Stimulated activated CD8-positive, alpha-beta memory T cell treated with anti-CD3 and anti-CD28 coated beads, Interleukin-7, amount 100 ng/mL, for 4 hours (primary cell): ENCODE measurements at regions not wholly inside any gene's neighbourhood (a gene's known extent, or its start where the extent isn't known, plus 50 kb on each side); places are given as distances from the start of the nearest gene placed in this dataset.

Experiments used
- DNase-seq, 2 donors: peaks; one replicate each; pipeline ENCODE4 v3.0.0-alpha.2; 2020; ENCODE audit warnings: low read depth in 2 of 2

DNA sequence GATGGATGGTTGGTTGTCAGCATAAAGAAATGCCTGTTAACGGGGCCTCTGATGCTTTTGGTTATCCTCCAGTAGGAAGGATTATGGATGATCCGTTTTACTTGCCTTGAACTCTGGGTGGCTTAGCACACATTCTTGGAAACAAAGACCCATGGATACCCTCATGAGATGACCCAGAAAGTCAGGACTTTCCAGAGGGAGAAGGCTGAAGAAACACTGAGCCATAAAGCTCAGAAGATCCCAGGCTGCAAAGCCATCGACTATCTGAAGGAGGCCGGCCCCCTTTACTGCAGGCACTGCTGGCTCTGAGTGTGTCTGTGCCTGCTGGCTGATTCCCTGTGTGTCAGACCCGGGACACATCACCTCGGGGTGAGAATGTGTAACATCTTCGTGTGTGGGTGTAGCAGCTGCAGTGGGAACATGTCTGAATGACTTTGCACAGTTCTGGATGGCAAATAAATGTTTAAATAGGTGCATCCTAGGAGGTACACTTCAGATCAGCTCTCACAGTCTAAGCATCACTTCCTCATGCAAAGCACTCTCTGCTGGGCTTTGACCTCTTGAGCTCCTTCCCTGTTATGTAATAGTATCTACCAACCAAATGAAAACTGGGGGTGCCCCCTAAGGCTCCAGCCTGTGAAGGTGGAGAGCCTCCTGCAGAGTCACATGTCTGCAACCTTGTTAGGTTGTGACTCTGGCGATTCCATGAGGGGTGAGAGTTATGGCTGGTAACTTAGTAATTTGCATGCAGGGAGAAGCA is 1084.9 kb downstream of the TBC1D22A start:
- DNase-seq, result no peak

DNA sequence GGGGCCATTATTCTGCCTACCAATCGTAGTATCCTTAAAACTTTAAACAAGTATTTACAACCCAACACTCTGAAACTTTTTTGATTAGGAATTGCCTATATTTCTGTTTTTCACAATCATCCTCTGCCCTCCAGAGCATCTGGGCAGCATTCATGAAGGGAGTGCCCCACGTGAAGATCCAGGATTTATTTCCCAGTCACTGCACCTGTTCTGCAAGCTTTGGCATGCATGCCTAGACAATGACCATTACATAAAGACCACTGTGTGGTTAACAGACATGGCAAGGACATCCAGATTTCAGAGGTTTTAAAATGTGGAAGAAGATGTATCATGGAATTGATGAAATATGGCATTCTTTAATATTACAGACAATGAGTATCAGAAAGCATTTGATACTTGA is 1083.8 kb downstream of the TBC1D22A start:
- no peak for DNase-seq

DNA sequence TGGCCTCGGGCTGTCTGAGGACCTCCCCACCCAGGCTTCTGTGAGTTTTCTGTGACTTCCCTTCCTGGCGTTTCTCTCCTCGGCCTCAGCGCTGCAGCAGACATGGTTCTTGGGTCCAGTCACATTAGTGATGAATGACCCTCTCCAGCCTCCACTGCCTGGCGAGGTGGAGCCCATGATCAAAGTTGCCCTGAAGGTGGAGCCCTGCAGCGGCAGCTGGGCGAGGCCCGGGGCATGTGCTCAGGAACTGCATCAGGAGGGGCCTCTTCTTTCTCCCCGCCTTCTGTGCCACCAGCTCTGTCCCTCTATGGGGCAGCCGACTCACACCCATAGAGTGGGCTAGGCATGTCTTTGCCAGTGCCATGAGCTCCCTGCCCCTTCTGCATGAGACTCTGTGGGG is 1079.7 kb downstream of the TBC1D22A start:
- DNase-seq, result no peak

DNA sequence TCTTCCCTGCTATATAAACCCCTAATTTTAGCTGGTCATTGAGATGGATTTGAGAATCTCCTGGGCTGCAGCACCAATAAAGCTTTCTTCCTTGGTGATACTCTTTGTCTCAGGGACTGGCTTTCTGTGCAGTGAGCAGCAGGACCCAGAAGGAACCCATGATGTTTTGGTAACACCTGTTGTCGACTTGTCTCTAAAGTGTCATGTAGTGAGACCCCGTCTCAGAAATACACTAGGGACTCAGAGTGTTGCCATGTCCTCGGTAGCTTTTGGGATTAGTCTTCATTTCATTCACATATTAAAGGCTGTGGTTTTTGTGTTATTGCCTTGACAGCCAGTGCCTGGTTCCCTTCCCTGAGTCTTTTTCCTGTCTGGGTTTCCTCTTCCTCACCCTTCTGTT is 1078.7 kb downstream of the TBC1D22A start:
- no peak for DNase-seq

DNA sequence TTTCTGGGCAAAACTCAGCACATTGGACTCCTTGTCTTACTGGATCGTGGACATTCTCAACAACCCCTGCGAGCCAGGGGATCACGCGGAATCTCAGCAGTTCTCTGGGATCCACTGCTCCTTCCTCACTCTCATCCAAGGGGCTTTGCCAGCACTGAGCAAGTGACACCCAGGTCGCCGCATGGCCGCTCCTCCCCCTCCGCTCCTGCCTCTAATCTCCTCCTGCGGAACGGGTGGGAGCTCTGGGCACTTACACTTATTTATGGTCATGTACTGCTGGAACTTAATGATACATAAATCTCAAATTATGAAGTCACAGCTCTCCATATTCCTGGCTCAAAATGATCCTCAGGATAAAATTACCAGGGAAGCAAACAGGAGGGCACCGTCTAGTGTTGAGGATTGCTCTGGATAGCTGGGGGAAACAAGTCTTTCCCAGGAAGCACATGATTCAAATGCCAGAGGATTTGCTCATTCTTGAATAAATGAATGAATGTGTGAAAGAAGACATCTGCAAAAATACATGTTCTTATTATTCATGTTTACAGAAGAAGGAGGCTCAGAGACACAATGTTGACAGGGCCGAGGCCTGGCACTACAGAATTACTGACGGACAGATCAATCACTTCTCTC is 1077.3 kb downstream of the TBC1D22A start:
- no peak for DNase-seq

DNA sequence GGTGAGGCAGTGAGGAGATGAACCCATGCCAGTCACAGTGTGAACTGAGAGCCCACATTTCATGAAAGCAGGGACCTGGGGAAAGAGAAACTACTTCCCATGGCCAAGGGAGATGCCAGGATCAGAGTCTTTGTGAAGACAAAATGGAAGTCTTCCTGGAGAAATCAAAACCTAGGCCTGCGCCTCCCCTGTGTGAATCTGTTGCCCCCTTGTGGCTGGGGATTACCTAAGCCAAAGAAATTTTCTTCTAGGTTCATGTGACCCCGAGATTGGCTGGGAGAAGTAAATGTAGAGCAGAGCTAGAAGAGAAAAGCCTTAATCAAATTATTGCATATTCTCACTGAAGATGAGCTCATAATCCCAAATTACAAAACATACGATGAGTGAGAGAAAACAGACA is 1075.3 kb downstream of the TBC1D22A start:
- DNase-seq, result no peak

DNA sequence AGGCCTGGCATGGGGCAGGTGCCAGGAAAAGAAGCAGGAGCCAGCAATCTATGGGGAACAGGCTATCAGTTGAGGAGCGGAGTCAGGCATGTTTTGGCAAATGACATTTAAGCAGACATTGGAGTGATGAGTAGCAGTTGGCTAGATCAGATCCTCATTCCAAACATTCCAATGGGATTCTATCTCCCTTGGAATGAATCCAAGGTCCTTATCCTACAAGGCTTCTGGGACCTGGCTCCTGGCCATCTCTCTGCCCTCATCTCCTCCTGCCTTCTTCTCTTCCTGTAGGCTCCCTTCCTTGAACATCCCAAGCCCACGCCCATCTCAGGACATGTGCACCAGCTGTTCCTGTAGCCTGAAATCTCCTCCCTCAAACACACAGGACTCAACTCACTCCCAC is 1074.5 kb downstream of the TBC1D22A start:
- no peak for DNase-seq

DNA sequence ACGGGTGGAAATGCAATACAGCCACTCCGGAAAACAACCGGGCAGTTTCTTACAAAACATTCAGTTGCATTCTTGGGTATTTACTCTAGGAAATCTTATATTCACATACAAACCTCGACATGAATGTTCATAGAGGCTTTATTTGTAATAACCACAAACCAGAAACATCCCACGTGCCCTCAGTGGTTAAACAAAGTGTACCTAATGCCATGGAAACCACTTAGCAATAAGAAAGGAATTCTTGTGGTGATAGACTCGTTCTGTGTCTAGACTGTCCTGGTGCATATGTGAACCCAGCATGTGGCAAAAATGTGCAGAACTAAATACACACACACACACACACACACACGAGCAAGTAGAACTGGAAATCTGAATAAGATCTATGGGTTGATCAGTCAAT is 1073.3 kb downstream of the TBC1D22A start:
- DNase-seq, result no peak

DNA sequence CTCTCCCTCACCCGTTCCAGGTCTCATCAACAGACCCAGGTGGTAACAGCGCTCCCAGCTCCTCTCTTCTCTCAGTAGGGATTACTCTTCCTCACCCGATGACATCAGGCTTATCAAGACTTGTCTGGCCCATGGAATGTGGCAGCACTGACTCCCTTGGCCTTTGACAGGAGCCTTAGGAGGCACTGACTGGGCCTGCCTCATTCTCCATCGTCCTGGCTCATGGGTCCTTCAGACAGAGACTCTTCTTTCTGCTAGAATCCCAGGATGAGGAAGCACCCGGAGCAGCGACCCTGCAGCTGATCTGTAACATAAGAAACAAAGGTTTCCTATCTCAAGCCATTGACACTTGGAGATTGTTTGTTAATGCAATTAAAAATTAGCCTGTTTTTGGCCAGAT is 1063.6 kb downstream of the TBC1D22A start:
- no peak for DNase-seq

DNA sequence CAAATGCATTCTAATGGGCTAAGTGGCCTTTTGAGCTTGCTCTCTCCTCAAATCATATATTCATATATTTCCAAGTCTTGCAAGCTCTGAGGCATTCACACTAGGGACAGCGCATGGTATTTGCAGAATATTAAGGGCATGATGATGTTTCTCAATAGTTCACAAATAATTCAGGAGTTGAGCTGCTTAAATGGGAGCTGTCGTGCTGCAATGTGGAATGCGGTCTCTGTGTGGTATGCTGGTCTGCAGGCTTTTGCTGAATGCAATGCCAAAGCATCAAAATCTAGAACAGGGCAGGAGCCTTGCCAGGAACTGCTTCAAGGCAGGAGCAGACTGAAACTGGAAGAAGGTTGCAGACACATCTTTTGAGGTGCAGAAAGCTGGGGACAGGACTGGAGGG is 1060.0 kb downstream of the TBC1D22A start:
- no peak for DNase-seq

DNA sequence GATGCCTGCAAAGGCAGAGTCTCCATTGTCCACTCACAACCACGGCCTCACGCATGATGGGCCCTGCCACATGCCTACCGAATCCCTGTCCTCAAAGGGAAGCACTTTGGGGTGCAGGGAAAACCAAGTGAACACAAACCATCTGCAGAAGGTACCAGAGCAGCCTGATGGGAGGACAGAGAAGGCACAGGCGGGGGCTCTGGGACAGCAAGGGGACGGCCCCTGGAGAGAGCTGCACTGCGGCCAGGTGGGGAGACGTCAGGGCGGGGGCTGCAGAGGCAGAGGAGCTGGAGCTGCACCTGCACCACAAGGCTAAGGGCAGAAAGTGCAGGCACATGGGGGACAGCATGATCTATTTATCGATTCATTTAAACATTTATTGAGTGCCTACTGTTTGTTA is 1056.0 kb downstream of the TBC1D22A start:
- DNase-seq, result no peak

DNA sequence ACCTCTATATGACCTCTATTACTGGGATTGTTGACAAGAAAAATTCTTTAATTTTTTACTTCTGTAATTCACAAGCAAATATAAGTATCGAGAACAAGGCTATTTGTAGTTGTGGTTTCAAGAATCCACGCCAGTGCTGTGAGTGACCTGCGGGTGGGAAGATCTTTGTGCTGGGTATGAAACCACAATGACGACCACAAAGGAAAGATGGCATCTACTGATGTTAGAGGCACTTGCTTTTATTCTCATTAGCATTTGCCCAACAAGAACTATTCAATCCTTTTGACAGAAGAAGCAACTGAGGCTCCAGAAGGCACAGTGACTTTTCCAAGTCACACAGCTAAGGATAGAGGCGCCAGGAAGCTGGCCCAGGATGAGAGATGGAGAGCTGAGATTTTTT is 1054.9 kb downstream of the TBC1D22A start:
- DNase-seq, result no peak

DNA sequence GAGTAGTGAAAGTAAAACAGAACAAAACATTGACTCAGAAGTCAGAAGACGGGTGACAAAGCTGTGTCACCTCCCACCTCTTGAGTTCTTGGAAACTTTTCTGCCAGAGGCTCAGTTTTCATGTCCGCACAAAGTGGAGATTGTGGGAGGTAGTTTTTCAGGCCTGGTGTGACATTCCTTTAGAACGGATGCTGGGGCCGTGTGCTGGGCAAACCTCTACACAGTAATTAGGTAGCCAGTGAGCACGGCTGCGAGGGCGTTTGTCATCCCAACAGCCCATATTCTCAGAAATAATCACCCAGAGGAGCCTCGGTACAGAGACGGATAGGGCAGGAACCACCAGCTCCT is 1054.4 kb downstream of the TBC1D22A start:
- DNase-seq, result no peak

DNA sequence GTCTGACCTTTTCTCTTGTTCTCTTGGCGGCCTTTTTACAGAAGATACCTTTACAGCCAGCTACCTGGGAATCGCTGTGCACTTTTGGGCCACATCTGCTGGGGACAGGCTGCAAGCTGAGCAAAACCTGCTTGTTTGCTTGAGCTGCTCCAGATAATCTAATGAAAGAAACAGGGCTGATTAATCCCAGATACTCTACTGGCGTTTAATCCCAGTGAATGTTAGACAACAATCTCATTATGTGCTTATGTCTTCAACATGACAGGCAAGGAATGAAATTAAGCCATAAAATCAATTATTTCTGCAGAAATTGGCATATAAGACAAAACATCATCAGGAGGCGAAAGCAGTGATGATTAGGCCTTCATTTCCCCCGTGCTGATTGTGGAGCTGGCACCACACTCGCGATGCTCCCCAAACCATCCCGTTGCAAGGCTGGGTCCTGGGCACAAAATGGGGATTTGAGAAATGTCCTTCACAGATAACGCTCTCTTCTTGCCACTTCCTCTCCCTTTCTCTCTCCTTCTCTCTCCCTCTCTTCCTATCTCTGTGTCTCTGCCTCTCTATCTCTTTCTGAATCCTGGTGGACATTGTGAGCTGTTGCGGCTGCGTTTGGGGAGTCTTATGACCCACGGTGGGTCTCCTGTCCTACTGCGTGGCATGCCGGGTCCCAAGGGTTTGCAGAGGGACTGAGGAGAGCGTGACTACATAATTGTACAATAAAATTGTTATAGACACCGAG is 1053.8 kb downstream of the TBC1D22A start:
- DNase-seq, result no peak

DNA sequence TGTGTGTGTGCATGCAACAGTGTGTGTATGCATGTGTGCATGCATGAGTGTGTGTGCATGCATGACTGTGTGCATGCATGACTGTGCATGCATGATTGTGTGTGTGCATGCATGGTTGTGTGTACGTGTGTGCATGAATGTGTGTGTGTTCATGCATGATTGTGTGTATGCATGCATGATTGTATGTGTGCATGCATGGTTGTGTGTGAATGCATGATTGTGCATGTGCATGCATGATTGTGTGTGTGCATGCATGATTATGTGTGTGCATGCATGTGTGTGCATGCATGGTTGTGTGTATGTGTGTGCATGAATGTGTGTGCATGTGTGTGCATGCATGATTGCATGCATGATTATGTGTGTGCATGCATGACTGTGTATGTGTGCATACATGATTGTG is 1052.0 kb downstream of the TBC1D22A start:
- no peak for DNase-seq

DNA sequence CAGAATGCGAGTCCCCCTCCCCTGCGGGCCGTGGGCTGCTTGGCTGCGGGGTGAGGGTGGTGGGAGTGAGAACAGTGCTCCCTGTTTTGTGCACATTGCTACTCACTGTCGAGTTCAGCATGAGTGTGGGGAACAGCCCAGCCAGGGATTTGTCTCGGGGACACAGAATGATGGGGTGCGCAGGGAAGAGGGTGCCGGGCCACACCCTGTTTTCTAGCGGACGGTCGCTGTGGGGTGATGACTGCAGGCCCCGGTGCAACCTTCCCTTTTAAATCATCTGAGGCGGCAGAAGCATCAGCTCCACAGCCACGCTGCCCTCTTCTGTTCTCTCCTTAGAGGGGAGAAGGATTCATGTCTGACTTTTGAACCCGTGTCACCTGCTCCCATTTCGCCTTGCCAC is 1051.2 kb downstream of the TBC1D22A start:
- no peak for DNase-seq

DNA sequence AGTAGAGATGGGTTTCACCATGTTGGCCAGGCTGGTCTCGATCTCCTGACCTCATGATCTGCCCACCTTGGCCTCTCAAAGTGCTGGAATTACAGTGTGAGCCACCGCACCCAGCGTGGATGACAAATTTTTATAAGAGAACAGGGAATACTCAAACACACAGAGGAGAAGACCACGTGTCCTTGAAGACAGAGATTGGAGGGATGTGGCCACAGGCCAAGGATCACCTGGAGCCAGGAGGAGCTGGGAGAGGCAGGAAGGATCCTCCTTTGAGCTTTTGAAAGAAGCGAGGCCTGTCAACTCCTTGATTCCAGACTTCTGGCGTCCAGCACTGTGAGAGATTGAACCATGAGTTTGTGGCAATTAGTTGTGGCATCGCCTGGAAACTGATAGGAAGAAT is 1049.5 kb downstream of the TBC1D22A start:
- DNase-seq, result no peak

DNA sequence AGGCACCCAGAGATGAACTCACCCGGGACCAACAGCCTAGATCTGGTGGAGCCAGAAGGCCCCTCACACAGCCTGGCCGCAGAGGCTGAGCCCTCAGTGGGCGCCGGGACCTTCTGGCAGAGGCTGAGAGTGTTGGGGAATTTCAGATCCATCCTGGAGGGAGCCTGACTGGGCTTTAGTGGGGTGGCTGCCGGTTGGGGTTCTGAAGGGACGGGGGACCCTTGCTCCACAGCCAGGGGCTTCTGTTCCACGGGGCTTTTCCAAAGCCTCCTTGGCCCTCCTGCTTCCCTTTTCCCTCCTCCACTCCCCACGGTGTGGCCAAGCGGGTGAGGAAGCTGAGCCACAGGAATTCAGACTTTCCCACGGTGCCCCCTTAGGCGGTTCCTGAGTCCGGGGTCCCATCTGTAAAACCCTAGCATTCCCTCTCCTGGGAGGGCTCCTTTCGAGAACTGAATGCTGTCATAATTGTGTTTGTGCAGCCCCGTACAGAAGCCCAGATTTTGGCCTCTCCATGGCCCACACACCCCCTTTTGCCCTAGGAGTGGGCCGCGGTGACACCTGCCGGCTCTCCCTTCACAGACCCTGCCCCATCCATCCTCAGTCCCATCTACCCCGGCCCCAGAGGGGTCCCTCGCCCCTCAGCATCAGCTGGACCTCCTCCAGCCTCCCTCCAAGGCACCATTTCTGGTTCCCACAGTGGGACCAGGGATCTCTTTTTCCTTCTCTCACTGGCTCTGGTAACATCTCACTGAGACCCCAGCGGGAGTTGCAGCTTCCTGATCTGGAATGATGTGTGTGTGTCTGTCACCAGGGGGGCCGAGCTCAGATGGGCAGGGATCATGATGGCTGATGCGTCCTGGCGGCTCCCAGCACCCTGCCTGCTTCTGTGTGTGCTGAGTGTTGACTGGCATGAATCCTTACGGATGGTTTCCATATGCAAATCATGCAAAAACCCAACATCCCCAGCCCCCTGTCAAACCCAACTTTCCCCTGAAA is 1048.4 kb downstream of the TBC1D22A start:
- DNase-seq, result no peak

DNA sequence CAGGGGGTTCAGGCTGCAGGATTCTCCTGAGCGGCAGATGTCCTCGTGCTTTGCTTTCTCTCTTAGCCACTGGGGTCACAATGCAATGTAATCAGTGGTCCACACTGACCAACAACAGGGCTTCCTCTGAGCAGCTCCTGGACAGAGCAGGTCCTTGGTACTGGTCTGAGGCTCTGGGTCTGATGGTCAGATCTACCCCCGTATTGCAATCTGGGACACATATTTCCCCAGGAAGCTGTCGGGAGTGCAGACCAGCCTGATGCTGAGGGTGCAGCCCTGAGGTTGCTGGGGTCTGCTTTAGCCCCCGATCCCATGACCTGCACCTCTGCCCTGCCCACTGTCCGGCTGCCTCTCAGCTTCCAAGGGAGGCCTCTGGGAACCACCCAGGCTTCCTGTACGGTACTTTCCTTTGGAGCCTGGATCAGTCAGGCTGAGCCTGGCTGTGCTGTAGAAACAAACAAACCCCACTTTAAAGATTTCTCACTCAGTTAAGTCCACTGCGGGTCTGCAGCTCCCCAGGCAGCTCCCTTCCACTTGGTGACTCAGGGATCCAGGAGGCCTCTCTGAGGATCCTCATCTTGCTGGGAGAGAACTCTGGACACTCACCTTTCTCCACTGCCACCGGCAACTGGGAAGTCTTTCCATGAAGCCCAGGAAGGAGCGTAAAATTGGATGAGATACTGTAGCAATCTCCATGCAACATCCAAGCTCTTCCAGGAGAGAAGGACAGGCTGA is 1046.6 kb downstream of the TBC1D22A start:
- no peak for DNase-seq

DNA sequence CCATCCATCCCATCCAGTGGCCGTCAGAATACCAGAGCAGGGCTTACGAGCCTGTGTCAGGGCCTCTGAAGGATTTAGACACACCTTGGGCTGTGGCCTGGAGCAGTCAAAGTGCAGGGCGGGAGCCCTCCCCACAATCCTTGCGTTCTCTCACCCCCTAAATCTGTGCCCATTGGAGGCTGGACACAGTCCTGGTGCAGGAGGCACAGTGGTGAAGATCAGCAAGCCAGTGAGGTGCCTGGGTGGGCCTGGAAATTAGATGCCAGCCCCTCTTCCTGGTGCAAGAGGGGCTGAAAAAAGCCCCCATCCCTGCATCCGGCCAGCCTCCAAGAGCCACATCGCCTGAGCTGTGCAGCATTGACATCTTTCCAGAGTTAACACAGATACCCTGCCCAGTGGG is 1045.8 kb downstream of the TBC1D22A start:
- DNase-seq, result no peak

DNA sequence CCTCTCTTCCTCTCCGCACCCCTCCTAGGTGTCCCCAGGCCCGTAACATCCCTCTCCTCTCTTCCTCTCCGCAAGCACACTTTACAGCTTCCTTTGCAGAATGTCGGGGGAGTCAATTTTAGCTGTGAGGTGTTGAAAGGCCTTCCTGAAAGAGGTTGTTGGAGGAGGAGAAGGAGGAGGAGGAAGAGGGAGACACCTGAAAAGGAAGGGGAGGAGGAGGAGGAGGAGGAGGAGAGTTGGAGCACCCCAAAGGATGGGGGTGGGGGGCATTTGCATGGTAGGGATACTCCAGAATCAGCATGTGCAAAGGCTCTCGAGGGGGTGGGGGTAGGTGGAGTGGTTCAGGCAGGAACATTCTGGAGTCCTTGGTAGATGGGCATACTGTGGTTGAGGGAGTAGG is 1045.1 kb downstream of the TBC1D22A start:
- no peak for DNase-seq
